ENCODE measurements at regions not wholly inside any gene's neighbourhood (a gene's known extent, or its start where the extent isn't known, plus 50 kb on each side); places are given as distances from the start of the nearest gene placed in this dataset.

DNA sequence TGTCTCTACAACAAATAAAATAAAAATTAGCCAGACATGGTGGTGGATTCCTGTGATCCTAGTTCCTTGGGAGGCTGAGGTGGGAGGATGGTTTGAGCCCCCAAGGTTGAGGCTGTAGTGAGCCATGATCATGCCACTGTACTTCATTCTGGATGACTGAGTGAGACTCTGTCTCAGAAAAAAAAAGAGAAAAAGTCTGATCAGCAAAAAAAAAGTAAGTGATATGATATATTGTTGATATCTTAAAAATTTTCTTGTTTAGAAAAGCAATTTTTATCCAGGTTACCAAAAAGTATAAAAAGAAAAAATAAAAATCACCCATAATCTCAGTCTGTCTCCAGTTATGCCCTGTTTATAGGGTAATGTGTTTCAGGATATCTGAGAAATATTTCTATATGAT lies 251.4 kb downstream of the OTOL1 start:
- no peak for TF ChIP-seq CBX5 (CRISPR knock-in tag; IDR thresholded peaks at IDR 0.05; ENCODE audit: borderline replicate concordance)
- no peak for TF ChIP-seq ZNF3 (CRISPR knock-in tag; IDR thresholded peaks at IDR 0.05)
- TF ChIP-seq EZH2 (conservative IDR thresholded peaks at IDR 0.05; ENCODE audit: low read depth, low read length): no peak
- TF ChIP-seq NCOA1 (CRISPR knock-in tag; IDR thresholded peaks at IDR 0.05): no peak
- TF ChIP-seq, protein P1, sequence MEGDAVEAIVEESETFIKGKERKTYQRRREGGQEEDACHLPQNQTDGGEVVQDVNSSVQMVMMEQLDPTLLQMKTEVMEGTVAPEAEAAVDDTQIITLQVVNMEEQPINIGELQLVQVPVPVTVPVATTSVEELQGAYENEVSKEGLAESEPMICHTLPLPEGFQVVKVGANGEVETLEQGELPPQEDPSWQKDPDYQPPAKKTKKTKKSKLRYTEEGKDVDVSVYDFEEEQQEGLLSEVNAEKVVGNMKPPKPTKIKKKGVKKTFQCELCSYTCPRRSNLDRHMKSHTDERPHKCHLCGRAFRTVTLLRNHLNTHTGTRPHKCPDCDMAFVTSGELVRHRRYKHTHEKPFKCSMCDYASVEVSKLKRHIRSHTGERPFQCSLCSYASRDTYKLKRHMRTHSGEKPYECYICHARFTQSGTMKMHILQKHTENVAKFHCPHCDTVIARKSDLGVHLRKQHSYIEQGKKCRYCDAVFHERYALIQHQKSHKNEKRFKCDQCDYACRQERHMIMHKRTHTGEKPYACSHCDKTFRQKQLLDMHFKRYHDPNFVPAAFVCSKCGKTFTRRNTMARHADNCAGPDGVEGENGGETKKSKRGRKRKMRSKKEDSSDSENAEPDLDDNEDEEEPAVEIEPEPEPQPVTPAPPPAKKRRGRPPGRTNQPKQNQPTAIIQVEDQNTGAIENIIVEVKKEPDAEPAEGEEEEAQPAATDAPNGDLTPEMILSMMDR (CRISPR knock-in tag; IDR thresholded peaks at IDR 0.05): no peak
- TF ChIP-seq, protein P2, sequence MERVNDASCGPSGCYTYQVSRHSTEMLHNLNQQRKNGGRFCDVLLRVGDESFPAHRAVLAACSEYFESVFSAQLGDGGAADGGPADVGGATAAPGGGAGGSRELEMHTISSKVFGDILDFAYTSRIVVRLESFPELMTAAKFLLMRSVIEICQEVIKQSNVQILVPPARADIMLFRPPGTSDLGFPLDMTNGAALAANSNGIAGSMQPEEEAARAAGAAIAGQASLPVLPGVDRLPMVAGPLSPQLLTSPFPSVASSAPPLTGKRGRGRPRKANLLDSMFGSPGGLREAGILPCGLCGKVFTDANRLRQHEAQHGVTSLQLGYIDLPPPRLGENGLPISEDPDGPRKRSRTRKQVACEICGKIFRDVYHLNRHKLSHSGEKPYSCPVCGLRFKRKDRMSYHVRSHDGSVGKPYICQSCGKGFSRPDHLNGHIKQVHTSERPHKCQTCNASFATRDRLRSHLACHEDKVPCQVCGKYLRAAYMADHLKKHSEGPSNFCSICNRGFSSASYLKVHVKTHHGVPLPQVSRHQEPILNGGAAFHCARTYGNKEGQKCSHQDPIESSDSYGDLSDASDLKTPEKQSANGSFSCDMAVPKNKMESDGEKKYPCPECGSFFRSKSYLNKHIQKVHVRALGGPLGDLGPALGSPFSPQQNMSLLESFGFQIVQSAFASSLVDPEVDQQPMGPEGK (CRISPR knock-in tag; IDR thresholded peaks at IDR 0.05): no peak
- TF ChIP-seq, protein P3, sequence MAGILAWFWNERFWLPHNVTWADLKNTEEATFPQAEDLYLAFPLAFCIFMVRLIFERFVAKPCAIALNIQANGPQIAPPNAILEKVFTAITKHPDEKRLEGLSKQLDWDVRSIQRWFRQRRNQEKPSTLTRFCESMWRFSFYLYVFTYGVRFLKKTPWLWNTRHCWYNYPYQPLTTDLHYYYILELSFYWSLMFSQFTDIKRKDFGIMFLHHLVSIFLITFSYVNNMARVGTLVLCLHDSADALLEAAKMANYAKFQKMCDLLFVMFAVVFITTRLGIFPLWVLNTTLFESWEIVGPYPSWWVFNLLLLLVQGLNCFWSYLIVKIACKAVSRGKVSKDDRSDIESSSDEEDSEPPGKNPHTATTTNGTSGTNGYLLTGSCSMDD (CRISPR knock-in tag; IDR thresholded peaks at IDR 0.05): no peak
- no peak for TF ChIP-seq ARNT (IDR thresholded peaks at IDR 0.05)

Measured in HepG2 (cell line).